ENCODE measurements at regions not wholly inside any gene's neighbourhood (a gene's known extent, or its start where the extent isn't known, plus 50 kb on each side); places are given as distances from the start of the nearest gene placed in this dataset.

GRCh38 chr11:39972461-39972860 lies 1487.0 kb downstream of the LRRC4C start:
- BruUV-seq (replicated peaks), result no TSS peak
- no peaks in the 10 kb centered on the region for H4K20me1 ChIP-seq (ENCODE audit: control insufficient read depth, insufficient read depth)
- POLR2A ChIA-PET, result interaction anchor here (0.5 kb wide), 1 partner anchor 181 kb away, joined by 5 read pairs; no protein-coding TSS in a partner anchor
- H3K36me3 ChIP-seq (ENCODE audit: control insufficient read depth in 2 of 2, insufficient read depth in 2 of 2, low read length in 1 of 2), result no peaks in the 10 kb centered on the region
- no peaks in the 10 kb centered on the region for H3K9me3 ChIP-seq (replicated peaks; ENCODE audit: control insufficient read depth, insufficient read depth, low read length)
- H3K4me3 ChIP-seq, result no peak overlapping the region
- no peaks in the 10 kb centered on the region for H3K27me3 ChIP-seq (replicated peaks in 1 of 2; ENCODE audit: control insufficient read depth in 2 of 2, insufficient read depth in 2 of 2, low read length in 1 of 2)
- no peak overlapping the region for H3K9ac ChIP-seq (ENCODE audit: control insufficient read depth, insufficient read depth, low read length)
- no peak overlapping the region for H2AFZ ChIP-seq (ENCODE audit: control insufficient read depth, low read depth, low read length)
- SMC1A ChIA-PET (ENCODE audit: uncharacterized antibody, unreplicated experiment), result no interaction called here
- no peak overlapping the region for H3K27ac ChIP-seq (ENCODE audit: control insufficient read depth, insufficient read depth)
- in situ Hi-C loops (cut with MboI) (no loop called here), intact Hi-C loops (cut with micrococcal nuclease; ENCODE audit: unreplicated experiment) (no loop called here)
- RAD21 ChIA-PET (ENCODE audit: unreplicated experiment), result no interaction called here
- CTCF ChIA-PET, result no interaction called here
- 54% methylated on average over 5 of the region's 5 CpGs for WGBS (ENCODE audit: insufficient coverage, insufficient replicate concordance, low lambda C conversion rate, missing lambda C conversion rate)
- no peaks in the 10 kb centered on the region for H3K4me1 ChIP-seq (ENCODE audit: control insufficient read depth, insufficient read depth, low read length)
- H3K79me2 ChIP-seq (ENCODE audit: control insufficient read depth, insufficient read depth, low read length), result no peaks in the 10 kb centered on the region
- H3K4me2 ChIP-seq (ENCODE audit: control insufficient read depth, insufficient read depth), result no peak overlapping the region
- FAIRE-seq (no peak), DNase-seq (ENCODE audit: low read depth, low spot score) (no peak), ATAC-seq (no peak)
- TF ChIP-seq MTA2 (IDR thresholded peaks at IDR 0.05; ENCODE audit: low read depth) (no peak), CHD2 (IDR thresholded peaks at IDR 0.05; ENCODE audit: borderline replicate concordance, low read depth, low read length) (no peak), BACH1 (IDR thresholded peaks at IDR 0.05; ENCODE audit: borderline replicate concordance) (no peak)

GRCh38 chr11:39971938-39972337 lies 1487.5 kb downstream of the LRRC4C start:
- ATAC-seq, result no peak
- BruUV-seq (replicated peaks), result no TSS peak
- Histone ChIP-seq H3K27ac (ENCODE audit: control insufficient read depth, insufficient read depth) (no peak overlapping the region), H3K79me2 (ENCODE audit: control insufficient read depth, insufficient read depth, low read length) (no peaks in the 10 kb centered on the region), H4K20me1 (ENCODE audit: control insufficient read depth, insufficient read depth) (no peaks in the 10 kb centered on the region), H3K4me2 (ENCODE audit: control insufficient read depth, insufficient read depth) (no peak overlapping the region), H3K27me3 (replicated peaks in 1 of 2; ENCODE audit: control insufficient read depth in 2 of 2, insufficient read depth in 2 of 2, low read length in 1 of 2) (no peaks in the 10 kb centered on the region), H3K4me1 (ENCODE audit: control insufficient read depth, insufficient read depth, low read length) (no peaks in the 10 kb centered on the region), H3K9me3 (replicated peaks; ENCODE audit: control insufficient read depth, insufficient read depth, low read length) (no peaks in the 10 kb centered on the region), H2AFZ (ENCODE audit: control insufficient read depth, low read depth, low read length) (no peak overlapping the region), H3K36me3 (ENCODE audit: control insufficient read depth in 2 of 2, insufficient read depth in 2 of 2, low read length in 1 of 2) (no peaks in the 10 kb centered on the region), H3K9ac (ENCODE audit: control insufficient read depth, insufficient read depth, low read length) (no peak overlapping the region), H3K4me3 (no peak overlapping the region)
- ChIA-PET POLR2A (no interaction called here), SMC1A (ENCODE audit: uncharacterized antibody, unreplicated experiment) (no interaction called here), RAD21 (ENCODE audit: unreplicated experiment) (no interaction called here), CTCF (no interaction called here)
- DNase-seq (ENCODE audit: low read depth, low spot score), result no peak
- in situ Hi-C loops (cut with MboI), result no loop called here
- intact Hi-C loops (cut with micrococcal nuclease; ENCODE audit: unreplicated experiment), result no loop called here
- 60% methylated on average over 3 of the region's 3 CpGs for WGBS (ENCODE audit: insufficient coverage, insufficient replicate concordance, low lambda C conversion rate, missing lambda C conversion rate)
- no peak for FAIRE-seq
- TF ChIP-seq ZNF217 (IDR thresholded peaks at IDR 0.05), result no peak
- no peak for TF ChIP-seq TARDBP (IDR thresholded peaks at IDR 0.05; ENCODE audit: borderline replicate concordance)
- TF ChIP-seq RUNX3 (IDR thresholded peaks at IDR 0.05; ENCODE audit: low read length), result no peak
- TF ChIP-seq MXI1 (IDR thresholded peaks at IDR 0.05; ENCODE audit: low read depth, low read length), result no peak
- TF ChIP-seq ZZZ3 (IDR thresholded peaks at IDR 0.05; ENCODE audit: control insufficient read depth, insufficient read length, low read depth), result no peak
- no peak for TF ChIP-seq SPI1 (IDR thresholded peaks at IDR 0.05; ENCODE audit: borderline replicate concordance, insufficient read depth, low read depth, low read length)
- no peak for TF ChIP-seq E2F8 (IDR thresholded peaks at IDR 0.05; ENCODE audit: low read depth, partially characterized antibody)
- TF ChIP-seq ZNF384 (IDR thresholded peaks at IDR 0.05; ENCODE audit: borderline replicate concordance, low read depth, low read length), result no peak
- no peak for TF ChIP-seq YBX1 (IDR thresholded peaks at IDR 0.05)
- TF ChIP-seq MAX (IDR thresholded peaks at IDR 0.05; ENCODE audit: low read depth, low read length), result no peak
- no peak for TF ChIP-seq JUND (IDR thresholded peaks at IDR 0.05; ENCODE audit: low read depth, low read length)
- TF ChIP-seq FOS (IDR thresholded peaks at IDR 0.05; ENCODE audit: borderline replicate concordance, extremely low read depth, insufficient read length), result no peak
- no peak for TF ChIP-seq BRCA1 (IDR thresholded peaks at IDR 0.05; ENCODE audit: low read depth, low read length)
